ENCODE measurements at regions not wholly inside any gene's neighbourhood (a gene's known extent, or its start where the extent isn't known, plus 50 kb on each side); places are given as distances from the start of the nearest gene placed in this dataset.

- no peak for DNase-seq (ENCODE audit: extremely low spot score)
- TF ChIP-seq POLR2AphosphoS5 (IDR thresholded peaks at IDR 0.05) (no peak), POLR2A (IDR thresholded peaks at IDR 0.05; ENCODE audit: low read depth) (no peak), CTCF (IDR thresholded peaks at IDR 0.05) (no peak), EP300 (IDR thresholded peaks at IDR 0.05) (no peak)
- Histone ChIP-seq H3K9me3 (no peaks in the 10 kb centered on the region), H3K27ac (replicated peaks in 1 of 4) (no peak overlapping the region), H3K4me1 (no peaks in the 10 kb centered on the region), H3K27me3 (no peaks in the 10 kb centered on the region), H3K36me3 (no peaks in the 10 kb centered on the region), H3K4me3 (no peak overlapping the region)
- intact Hi-C loops (cut with DNase I) = no loop called here
- 42% methylated on average over 3 of the region's 3 CpGs for WGBS
Measured at GRCh38 chr7:51950813-51951212, 634.2 kb upstream of the COBL start.

- no peak for DNase-seq (ENCODE audit: extremely low spot score)
- Histone ChIP-seq H3K4me3 (no peak overlapping the region), H3K27ac (replicated peaks in 1 of 4) (no peak overlapping the region), H3K4me1 (no peaks in the 10 kb centered on the region), H3K27me3 (no peaks in the 10 kb centered on the region), H3K36me3 (no peaks in the 10 kb centered on the region), H3K9me3 (no peaks in the 10 kb centered on the region)
- intact Hi-C loops (cut with DNase I) = no loop called here
- 61% methylated on average over 9 of the region's 9 CpGs for WGBS
- TF ChIP-seq EP300 (IDR thresholded peaks at IDR 0.05) = no peak
- no peak for TF ChIP-seq CTCF (IDR thresholded peaks at IDR 0.05)
- TF ChIP-seq POLR2A (IDR thresholded peaks at IDR 0.05; ENCODE audit: low read depth) = no peak
- no peak for TF ChIP-seq POLR2AphosphoS5 (IDR thresholded peaks at IDR 0.05)
Measured at GRCh38 chr7:51949726-51950644, 633.4 kb upstream of the COBL start.

GRCh38 chr7:51930834-51931233 is 614.2 kb upstream of the COBL start:
- 72% methylated on average over 2 of the region's 2 CpGs for WGBS
- DNase-seq (ENCODE audit: extremely low spot score) = no peak
- intact Hi-C loops (cut with DNase I) = no loop called here

GRCh38 chr7:51929818-51930217 is 613.2 kb upstream of the COBL start:
- TF ChIP-seq POLR2A (IDR thresholded peaks at IDR 0.05; ENCODE audit: low read depth) (no peak), EP300 (IDR thresholded peaks at IDR 0.05) (no peak), POLR2AphosphoS5 (IDR thresholded peaks at IDR 0.05) (no peak), CTCF (IDR thresholded peaks at IDR 0.05) (no peak)
- Histone ChIP-seq H3K4me3 (no peak overlapping the region), H3K36me3 (no peaks in the 10 kb centered on the region), H3K27ac (replicated peaks in 1 of 4) (no peak overlapping the region), H3K9me3 (peaks cover 0 to 6% (median 0%) of the 10 kb centered on the region in 4 donors), H3K4me1 (no peaks in the 10 kb centered on the region), H3K27me3 (no peaks in the 10 kb centered on the region)
- no peak for DNase-seq (ENCODE audit: extremely low spot score)
- intact Hi-C loops (cut with DNase I) = no loop called here
- WGBS = 40% methylated on average over 2 of the region's 2 CpGs

More at GRCh38 chr7:51930834-51931233, 614.2 kb upstream of the COBL start:
- no peaks in the 10 kb centered on the region for H3K27me3 ChIP-seq
- no peaks in the 10 kb centered on the region for H3K4me1 ChIP-seq
- TF ChIP-seq EP300 (IDR thresholded peaks at IDR 0.05) (no peak), CTCF (IDR thresholded peaks at IDR 0.05) (no peak), POLR2A (IDR thresholded peaks at IDR 0.05; ENCODE audit: low read depth) (no peak), POLR2AphosphoS5 (IDR thresholded peaks at IDR 0.05) (no peak)
- H3K27ac ChIP-seq (replicated peaks in 1 of 4) = no peak overlapping the region
- H3K36me3 ChIP-seq = no peaks in the 10 kb centered on the region
- H3K4me3 ChIP-seq = no peak overlapping the region
- no peaks in the 10 kb centered on the region for H3K9me3 ChIP-seq
